ENCODE measurements at regions not wholly inside any gene's neighbourhood (a gene's known extent, or its start where the extent isn't known, plus 50 kb on each side); places are given as distances from the start of the nearest gene placed in this dataset.
A peak's percentile ranks its signal among the peaks of the same experiment; 100 is the strongest.

DNA sequence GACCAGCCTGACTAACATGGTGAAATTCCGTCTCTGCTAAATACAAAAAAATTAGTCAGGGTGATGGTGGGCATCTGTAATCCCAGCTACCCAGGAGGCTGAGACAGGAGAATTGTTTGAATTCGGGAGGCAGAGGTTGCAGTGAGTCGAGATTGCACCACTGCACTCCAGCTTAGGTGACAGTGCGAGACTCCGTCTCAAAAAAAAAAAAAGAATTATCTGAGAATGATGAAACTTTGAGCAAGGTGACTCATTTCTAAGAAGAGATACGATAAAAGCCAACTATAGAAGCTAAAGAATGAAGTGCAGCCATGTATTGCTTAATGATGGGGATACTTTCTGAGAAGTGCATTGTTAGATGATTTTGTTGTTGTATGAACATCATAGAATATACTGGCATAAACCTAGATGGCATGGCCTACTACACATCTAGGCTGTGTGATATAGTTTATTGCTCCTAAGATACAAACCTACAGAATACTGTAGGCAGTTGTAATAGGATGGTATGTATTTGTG, 64.7 kb downstream of the SNRPE start:
- no peak overlapping the region for H3K4me3 ChIP-seq (replicated peaks in 1 of 2; ENCODE audit: low read depth in 2 of 2, low read length in 2 of 2)
- TF ChIP-seq CTCF (IDR thresholded peaks at IDR 0.05; ENCODE audit: low read depth, low read length) = no peak
- peak; percentile 79 to 88 for DNase-seq (ENCODE audit: low read depth in 2 of 2)

DNA sequence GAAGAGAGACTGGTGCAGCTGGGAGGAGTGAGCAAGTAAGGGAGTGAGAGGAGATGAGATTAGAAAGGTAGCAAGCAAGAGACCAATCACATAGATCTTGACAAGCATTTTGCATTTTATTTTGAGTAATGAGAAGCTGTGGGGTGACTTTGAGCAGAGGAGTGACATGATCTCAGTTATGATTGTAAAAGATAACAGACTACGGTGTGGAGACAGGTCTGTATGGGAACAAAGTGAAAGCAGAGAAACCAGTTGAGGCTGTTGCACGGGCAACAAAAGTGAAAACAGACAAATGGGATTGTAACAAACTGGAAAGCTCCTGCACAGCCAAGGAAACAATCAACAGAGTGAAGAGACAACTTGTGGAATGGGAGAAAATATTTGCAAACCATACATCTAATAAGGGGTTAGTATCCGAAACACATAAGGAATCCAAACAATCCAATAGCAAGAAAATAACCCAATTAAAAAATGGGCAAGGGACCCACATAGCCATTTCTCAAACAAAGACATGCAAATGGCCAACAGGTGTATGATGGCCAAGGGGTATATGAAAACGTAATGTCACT, 68.4 kb downstream of the SNRPE start:
- H3K4me3 ChIP-seq (replicated peaks in 1 of 2; ENCODE audit: low read depth in 2 of 2, low read length in 2 of 2) = no peak overlapping the region
- no peak for DNase-seq (ENCODE audit: low read depth in 2 of 2)
- no peak for TF ChIP-seq CTCF (IDR thresholded peaks at IDR 0.05; ENCODE audit: low read depth, low read length)

- no peak overlapping the region for H3K4me3 ChIP-seq (replicated peaks in 1 of 2; ENCODE audit: low read depth in 2 of 2, low read length in 2 of 2)
- DNase-seq (ENCODE audit: low read depth in 2 of 2) = peak; percentile 64 to 81
- no peak for TF ChIP-seq CTCF (IDR thresholded peaks at IDR 0.05; ENCODE audit: low read depth, low read length)
Measured at GRCh38 chr1:203930342-203930741, 68.9 kb downstream of the SNRPE start.

DNA sequence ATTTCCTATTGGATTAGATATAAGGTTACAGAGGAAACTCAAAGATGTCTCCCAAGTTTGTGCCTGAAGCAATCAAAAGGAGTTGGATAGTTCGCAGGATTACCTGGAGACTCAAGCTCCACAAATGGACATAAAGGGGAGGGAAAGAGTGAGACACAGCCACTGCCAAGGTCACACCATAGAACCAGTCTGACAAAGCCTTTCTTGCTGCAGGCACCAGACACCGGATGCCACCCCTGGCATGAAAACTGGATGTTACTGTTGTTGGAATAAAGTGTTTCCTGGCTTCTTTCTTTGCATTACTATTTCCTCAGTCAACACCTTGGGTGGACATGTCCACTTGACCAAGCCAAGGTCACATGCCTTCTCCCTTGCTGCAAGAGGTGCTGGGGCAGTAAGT, 70.6 kb downstream of the SNRPE start:
- TF ChIP-seq CTCF (IDR thresholded peaks at IDR 0.05; ENCODE audit: low read depth, low read length) = no peak
- DNase-seq (ENCODE audit: low read depth in 2 of 2) = no peak
- no peak overlapping the region for H3K4me3 ChIP-seq (replicated peaks in 1 of 2; ENCODE audit: low read depth in 2 of 2, low read length in 2 of 2)

DNA sequence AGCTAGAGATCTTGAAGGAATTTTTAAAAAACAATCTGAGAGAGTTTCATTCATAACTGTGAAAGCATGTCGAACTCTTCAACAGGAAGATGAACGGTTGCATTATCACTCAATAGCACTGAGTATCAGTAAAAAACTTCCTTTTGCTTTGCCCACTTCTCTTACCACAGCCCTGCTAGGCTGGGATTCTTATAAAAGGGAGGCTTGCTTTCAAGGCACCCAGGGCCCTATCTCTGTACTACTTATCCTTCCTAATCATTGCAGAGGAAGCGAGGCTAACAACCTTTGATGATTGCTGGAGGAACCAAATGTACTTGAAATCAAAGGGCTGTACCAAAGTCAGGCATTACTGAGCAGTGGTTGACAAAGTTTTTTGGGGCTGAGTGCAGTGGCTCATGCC, 71.2 kb downstream of the SNRPE start:
- no peak for DNase-seq (ENCODE audit: low read depth in 2 of 2)
- H3K4me3 ChIP-seq (replicated peaks in 1 of 2; ENCODE audit: low read depth in 2 of 2, low read length in 2 of 2) = no peak overlapping the region
- TF ChIP-seq CTCF (IDR thresholded peaks at IDR 0.05; ENCODE audit: low read depth, low read length) = no peak

- no peak for DNase-seq (ENCODE audit: low read depth in 2 of 2)
Measured at GRCh38 chr1:203934027-203934426, 72.6 kb downstream of the SNRPE start.

More at GRCh38 chr1:203934027-203934426, 72.6 kb downstream of the SNRPE start:
- TF ChIP-seq CTCF (IDR thresholded peaks at IDR 0.05; ENCODE audit: low read depth, low read length) = no peak
- no peak overlapping the region for H3K4me3 ChIP-seq (replicated peaks in 1 of 2; ENCODE audit: low read depth in 2 of 2, low read length in 2 of 2)

All from cardiac fibroblast (primary cell).